Chondrocyte (in vitro differentiated cells): ENCODE measurements at regions not wholly inside any gene's neighbourhood (a gene's known extent, or its start where the extent isn't known, plus 50 kb on each side); places are given as distances from the start of the nearest gene placed in this dataset.
A peak's percentile ranks its signal among the peaks of the same experiment; 100 is the strongest.

ENCODE experiments used
- DNase-seq: peaks from one replicate; pipeline ENCODE4 v3.0.0; 2021; ENCODE audit warnings: mixed read lengths, low spot score
- H3K27ac Mint-ChIP-seq: one replicate; pipeline ENCODE4 v1.8.0; 2021; ENCODE audit warnings: mild to moderate bottlenecking, moderate library complexity, mixed read lengths; ENCODE audit not compliant: unreplicated experiment
- H3K27me3 Mint-ChIP-seq: 2 replicates; pipeline ENCODE4 v1.8.0; 2021; ENCODE audit warnings: low read depth, mixed read lengths
- H3K36me3 Mint-ChIP-seq: 2 replicates; pipeline ENCODE4 v1.8.0; 2021; ENCODE audit warnings: low read depth, mixed read lengths
- H3K4me1 Mint-ChIP-seq: 2 replicates; pipeline ENCODE4 v1.8.0; 2021; ENCODE audit warnings: low read depth, mild to moderate bottlenecking, mixed read lengths
- H3K4me3 Mint-ChIP-seq: one replicate; pipeline ENCODE4 v1.8.0; 2021; ENCODE audit warnings: mild to moderate bottlenecking, moderate library complexity, mixed read lengths; ENCODE audit not compliant: unreplicated experiment
- H3K9me3 Mint-ChIP-seq: 2 replicates; pipeline ENCODE4 v1.8.0; 2021; ENCODE audit warnings: low read depth, mixed read lengths
- CTCF ChIP-seq: fragments of 200-600 bp; sonication (generic); IDR thresholded peaks from 2 replicates; pipeline ENCODE4 v1.5.0; 2021; ENCODE audit warnings: antibody characterized with exemption, mild to moderate bottlenecking, moderate library complexity

GRCh38 chr7:155922067-155922816 lies 110.0 kb upstream of the SHH start:
- Mint-ChIP-seq H3K27me3 (peaks cover 23% of the 10 kb centered on the region), H3K36me3 (peaks cover 1% of the 10 kb centered on the region), H3K4me1 (peaks cover 14% of the 10 kb centered on the region), H3K27ac (no peak overlapping the region), H3K4me3 (no peak overlapping the region), H3K9me3 (peaks cover 3% of the 10 kb centered on the region)
- TF ChIP-seq CTCF = no peak
- DNase-seq = no peak

DNA sequence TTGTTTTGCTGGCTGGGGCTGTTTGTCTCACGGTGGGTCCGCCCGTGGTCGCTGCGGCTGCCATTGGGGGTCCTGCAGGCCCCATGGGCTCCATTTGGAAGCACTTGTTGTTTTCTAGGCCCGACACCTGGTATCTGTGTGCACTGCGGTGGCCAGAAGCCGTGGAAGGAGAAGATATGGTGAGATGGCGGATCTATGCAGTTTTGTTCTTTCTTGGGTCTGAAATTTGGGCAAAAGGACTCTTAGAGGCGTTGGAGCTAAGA lies 109.5 kb upstream of the SHH start:
- Mint-ChIP-seq H3K4me1 (peaks cover 14% of the 10 kb centered on the region), H3K4me3 (no peak overlapping the region), H3K27me3 (peaks cover 24% of the 10 kb centered on the region), H3K9me3 (peaks cover 6% of the 10 kb centered on the region), H3K27ac (no peak overlapping the region), H3K36me3 (no peaks in the 10 kb centered on the region)
- DNase-seq = no peak
- TF ChIP-seq CTCF = no peak

DNA sequence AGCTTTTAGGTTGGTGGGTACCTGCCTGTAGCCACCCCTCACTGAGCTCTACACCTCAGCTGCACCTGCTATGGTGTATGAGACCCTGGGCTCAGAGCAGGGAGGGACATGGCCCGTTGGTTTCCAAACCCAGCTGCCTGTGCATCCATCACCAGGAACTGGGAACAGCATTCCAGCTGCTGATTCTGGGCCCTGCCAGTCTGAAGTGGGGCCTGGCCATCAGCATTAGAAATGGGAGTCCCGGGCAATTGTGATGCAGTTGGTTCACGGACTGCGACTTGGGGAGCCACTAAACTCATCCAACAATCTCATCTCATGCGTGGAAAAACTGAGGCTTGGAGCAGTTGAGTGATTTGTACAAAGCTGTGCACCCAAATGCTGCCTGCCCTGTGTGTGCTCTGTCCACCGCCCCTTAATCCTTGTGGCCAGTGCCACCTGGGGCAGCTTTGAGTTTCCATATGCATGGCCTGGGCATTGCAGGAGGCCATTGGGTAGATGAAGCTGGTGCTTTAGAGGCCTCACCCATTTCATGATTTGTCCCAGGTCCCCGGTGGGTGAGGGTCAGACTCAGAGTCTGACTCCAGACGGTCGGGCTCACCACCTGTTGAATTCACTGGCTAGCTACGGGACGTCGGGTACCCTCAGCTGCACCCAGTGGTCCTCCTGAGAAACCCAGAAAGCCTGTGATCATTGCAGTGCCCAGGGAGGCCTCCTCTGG lies 109.0 kb upstream of the SHH start:
- Mint-ChIP-seq H3K9me3 (peaks cover 6% of the 10 kb centered on the region), H3K27me3 (peaks cover 24% of the 10 kb centered on the region), H3K4me3 (no peak overlapping the region), H3K27ac (no peak overlapping the region), H3K36me3 (peaks cover under 1% of the 10 kb centered on the region), H3K4me1 (peaks cover 14% of the 10 kb centered on the region)
- TF ChIP-seq CTCF = no peak
- no peak for DNase-seq

- no peak for TF ChIP-seq CTCF
- Mint-ChIP-seq H3K4me3 (no peak overlapping the region), H3K27ac (no peak overlapping the region), H3K27me3 (peaks cover 22% of the 10 kb centered on the region), H3K36me3 (peaks cover 3% of the 10 kb centered on the region), H3K4me1 (peaks cover 14% of the 10 kb centered on the region), H3K9me3 (peaks cover 6% of the 10 kb centered on the region)
- no peak for DNase-seq
These were observed 107.8 kb upstream of the SHH start for GRCh38 chr7:155920068-155920461.

DNA sequence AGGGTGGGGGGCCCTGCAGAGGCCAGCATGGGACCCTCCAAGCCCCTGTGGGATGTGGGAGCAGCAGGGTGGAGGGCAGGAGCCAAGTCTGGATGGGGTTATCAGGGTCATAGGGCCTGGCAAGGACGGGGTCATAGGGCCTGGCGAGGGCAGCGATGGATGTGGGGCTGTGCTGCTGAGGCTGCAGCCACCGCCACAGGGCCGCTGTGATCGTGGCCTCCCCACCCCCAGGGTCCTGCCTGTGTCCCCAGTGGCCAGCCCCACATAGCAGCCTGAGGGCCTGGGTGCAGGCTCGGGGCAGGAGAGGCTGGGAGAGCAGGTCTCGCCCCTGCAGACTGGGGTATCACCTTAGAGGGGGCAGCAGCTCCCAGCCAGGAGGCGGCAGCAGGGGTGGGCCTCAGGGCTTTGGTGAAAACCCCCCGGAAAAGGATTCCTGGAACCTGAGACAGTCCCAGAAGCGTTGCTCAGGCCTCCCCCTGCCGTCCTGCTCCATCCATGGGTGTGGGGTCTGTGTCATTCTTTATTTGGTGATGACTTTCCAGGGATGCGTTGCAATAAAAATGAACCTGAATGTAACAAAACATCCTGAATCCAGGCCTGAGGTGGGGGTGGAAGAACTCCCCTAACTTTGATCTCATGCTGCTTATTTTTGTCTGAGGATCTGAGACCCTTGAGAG lies 107.3 kb upstream of the SHH start:
- DNase-seq = no peak
- H3K4me1 Mint-ChIP-seq = peaks cover 14% of the 10 kb centered on the region
- H3K4me3 Mint-ChIP-seq = peak overlapping the region; percentile 40
- peaks cover 6% of the 10 kb centered on the region for H3K9me3 Mint-ChIP-seq
- peak overlapping the region; percentile 94 for H3K27ac Mint-ChIP-seq
- peaks cover 27% of the 10 kb centered on the region for H3K27me3 Mint-ChIP-seq
- no peak for TF ChIP-seq CTCF
- H3K36me3 Mint-ChIP-seq = peaks cover 3% of the 10 kb centered on the region
